Thyroid gland (tissue), 4 donors: ENCODE measurements at regions not wholly inside any gene's neighbourhood (a gene's known extent, or its start where the extent isn't known, plus 50 kb on each side); places are given as distances from the start of the nearest gene placed in this dataset.

Source experiments
- POLR2A ChIP-seq, 2 donors: fragments of 450-650 bp; IDR thresholded peaks; one replicate each; pipeline ENCODE4 v1.6.1; 2017; ENCODE audit warnings: antibody characterized with exemption in 2 of 2, mild to moderate bottlenecking in 2 of 2, moderate library complexity in 1 of 2
- TF ChIP-seq, protein P1 (sequence below), 6 experiments: fragments of 200-600 bp in 3 of 6; fragments of 450-650 bp in 3 of 6; sonication (generic) in 3 of 6; IDR thresholded peaks; one replicate each; pipeline ENCODE4 v1.5.1; 2016 to 2019; ENCODE audit warnings: antibody characterized with exemption in 6 of 6, mild to moderate bottlenecking in 2 of 6, inconsistent platforms in 1 of 6, moderate library complexity in 1 of 6

DNA sequence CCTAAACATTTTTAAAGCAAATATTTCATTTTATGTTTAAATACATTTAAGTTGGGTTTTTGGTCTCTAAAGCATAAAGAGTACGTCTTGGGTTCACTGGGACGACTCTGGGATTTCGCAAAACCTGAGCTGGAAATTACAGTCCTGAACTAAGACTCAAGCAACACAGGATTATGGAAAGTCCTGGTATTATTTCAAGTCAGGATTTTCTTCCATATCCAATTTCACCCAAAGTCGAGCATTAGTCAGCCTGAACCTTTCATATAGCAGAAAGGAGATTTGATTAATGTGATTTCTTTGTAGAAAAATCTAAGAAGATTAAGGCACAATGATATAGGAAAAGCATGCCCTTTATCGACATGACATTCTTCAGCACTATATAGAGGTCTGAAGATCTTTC, 100.0 kb downstream of the MTERF1 start:
- TF ChIP-seq POLR2A (IDR thresholded peaks at IDR 0.05): no peak
- TF ChIP-seq, protein P1, sequence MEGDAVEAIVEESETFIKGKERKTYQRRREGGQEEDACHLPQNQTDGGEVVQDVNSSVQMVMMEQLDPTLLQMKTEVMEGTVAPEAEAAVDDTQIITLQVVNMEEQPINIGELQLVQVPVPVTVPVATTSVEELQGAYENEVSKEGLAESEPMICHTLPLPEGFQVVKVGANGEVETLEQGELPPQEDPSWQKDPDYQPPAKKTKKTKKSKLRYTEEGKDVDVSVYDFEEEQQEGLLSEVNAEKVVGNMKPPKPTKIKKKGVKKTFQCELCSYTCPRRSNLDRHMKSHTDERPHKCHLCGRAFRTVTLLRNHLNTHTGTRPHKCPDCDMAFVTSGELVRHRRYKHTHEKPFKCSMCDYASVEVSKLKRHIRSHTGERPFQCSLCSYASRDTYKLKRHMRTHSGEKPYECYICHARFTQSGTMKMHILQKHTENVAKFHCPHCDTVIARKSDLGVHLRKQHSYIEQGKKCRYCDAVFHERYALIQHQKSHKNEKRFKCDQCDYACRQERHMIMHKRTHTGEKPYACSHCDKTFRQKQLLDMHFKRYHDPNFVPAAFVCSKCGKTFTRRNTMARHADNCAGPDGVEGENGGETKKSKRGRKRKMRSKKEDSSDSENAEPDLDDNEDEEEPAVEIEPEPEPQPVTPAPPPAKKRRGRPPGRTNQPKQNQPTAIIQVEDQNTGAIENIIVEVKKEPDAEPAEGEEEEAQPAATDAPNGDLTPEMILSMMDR (IDR thresholded peaks at IDR 0.05): no peak
